DND-41 (cell line): ENCODE measurements at regions not wholly inside any gene's neighbourhood (a gene's known extent, or its start where the extent isn't known, plus 50 kb on each side); places are given as distances from the start of the nearest gene placed in this dataset.

Experiments
- EZH2 ChIP-seq: IDR thresholded peaks from 3 replicates; pipeline ENCODE4 v1.6.1; 2012; ENCODE audit warnings: borderline replicate concordance, low read depth, mild to moderate bottlenecking, moderate library complexity, low read length, inconsistent platforms; ENCODE audit not compliant: severe bottlenecking
- TF ChIP-seq, protein P1 (sequence below): IDR thresholded peaks from 2 replicates; pipeline ENCODE4 v1.5.1; 2012; ENCODE audit warnings: borderline replicate concordance, low read length, moderate library complexity, mild to moderate bottlenecking; ENCODE audit not compliant: poor library complexity, severe bottlenecking; ENCODE audit errors: extremely low read depth

DNA sequence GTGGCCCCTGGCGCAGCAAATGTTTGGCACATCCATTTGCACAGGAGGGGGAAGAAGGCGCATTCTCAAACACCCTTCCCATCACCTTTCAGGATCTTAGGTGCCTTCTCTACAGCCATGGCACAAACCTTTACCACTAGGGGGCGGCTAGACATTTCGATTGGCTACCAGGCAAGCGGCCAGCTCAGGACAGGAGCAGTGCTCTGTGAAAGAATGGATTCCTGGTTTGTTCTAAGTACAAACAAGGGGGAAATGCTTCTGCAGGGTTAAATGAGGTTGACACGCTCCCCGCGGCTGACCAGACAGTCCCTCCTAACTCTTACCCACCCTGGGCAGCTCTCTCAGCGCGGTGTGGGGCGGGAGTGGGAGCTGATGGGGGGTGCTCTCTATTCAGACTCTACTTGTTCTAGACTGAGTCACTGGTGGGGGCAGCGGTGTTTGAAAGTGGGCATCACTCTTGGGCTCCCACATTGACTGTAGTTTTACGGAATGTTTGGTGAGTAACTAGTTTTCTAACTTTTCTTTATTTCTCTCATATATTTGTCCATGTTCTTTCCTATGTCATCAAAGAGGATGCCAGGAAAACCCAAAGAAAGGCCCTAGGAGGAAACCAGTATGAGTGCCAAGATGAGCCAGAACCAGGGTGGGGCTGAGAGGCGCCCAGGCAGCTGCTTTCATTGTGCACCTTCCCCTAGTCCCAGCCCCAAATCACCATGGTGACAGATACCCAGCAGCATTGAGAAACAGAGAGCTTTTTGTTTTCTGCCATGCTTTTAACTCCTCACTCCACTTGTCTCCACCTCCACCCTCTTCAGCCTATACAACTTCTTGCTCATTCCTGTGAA, 61.4 kb upstream of the GPR158 start:
- TF ChIP-seq EZH2, result no peak
- TF ChIP-seq, protein P1, sequence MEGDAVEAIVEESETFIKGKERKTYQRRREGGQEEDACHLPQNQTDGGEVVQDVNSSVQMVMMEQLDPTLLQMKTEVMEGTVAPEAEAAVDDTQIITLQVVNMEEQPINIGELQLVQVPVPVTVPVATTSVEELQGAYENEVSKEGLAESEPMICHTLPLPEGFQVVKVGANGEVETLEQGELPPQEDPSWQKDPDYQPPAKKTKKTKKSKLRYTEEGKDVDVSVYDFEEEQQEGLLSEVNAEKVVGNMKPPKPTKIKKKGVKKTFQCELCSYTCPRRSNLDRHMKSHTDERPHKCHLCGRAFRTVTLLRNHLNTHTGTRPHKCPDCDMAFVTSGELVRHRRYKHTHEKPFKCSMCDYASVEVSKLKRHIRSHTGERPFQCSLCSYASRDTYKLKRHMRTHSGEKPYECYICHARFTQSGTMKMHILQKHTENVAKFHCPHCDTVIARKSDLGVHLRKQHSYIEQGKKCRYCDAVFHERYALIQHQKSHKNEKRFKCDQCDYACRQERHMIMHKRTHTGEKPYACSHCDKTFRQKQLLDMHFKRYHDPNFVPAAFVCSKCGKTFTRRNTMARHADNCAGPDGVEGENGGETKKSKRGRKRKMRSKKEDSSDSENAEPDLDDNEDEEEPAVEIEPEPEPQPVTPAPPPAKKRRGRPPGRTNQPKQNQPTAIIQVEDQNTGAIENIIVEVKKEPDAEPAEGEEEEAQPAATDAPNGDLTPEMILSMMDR, result peak; percentile 83
